Astrocyte of the spinal cord (primary cell): ENCODE measurements at regions not wholly inside any gene's neighbourhood (a gene's known extent, or its start where the extent isn't known, plus 50 kb on each side); places are given as distances from the start of the nearest gene placed in this dataset.

Experiments
- DNase-seq: peaks from one replicate; pipeline ENCODE4 v3.0.0; 2011; ENCODE audit warnings: low read depth, low spot score
- H3K4me3 ChIP-seq: 2 replicates; pipeline ENCODE4 v1.5.1; 2011; ENCODE audit warnings: low read depth, mild to moderate bottlenecking, low read length, moderate library complexity
- in situ Hi-C: cut with HindIII; loops from 2 replicates; pipeline ENCODE4 v1.10.0; 2017; ENCODE audit warnings: low sequenced_read_pairs
- TF ChIP-seq, protein P1 (sequence below): IDR thresholded peaks from 2 replicates; pipeline ENCODE4 v1.5.1; 2012; ENCODE audit warnings: low read depth, mild to moderate bottlenecking, low read length, inconsistent platforms

- TF ChIP-seq, protein P1, sequence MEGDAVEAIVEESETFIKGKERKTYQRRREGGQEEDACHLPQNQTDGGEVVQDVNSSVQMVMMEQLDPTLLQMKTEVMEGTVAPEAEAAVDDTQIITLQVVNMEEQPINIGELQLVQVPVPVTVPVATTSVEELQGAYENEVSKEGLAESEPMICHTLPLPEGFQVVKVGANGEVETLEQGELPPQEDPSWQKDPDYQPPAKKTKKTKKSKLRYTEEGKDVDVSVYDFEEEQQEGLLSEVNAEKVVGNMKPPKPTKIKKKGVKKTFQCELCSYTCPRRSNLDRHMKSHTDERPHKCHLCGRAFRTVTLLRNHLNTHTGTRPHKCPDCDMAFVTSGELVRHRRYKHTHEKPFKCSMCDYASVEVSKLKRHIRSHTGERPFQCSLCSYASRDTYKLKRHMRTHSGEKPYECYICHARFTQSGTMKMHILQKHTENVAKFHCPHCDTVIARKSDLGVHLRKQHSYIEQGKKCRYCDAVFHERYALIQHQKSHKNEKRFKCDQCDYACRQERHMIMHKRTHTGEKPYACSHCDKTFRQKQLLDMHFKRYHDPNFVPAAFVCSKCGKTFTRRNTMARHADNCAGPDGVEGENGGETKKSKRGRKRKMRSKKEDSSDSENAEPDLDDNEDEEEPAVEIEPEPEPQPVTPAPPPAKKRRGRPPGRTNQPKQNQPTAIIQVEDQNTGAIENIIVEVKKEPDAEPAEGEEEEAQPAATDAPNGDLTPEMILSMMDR = no peak
- no peak overlapping the region for H3K4me3 ChIP-seq
- in situ Hi-C loops = no loop called here
- DNase-seq = no peak
These were observed 251.1 kb downstream of the PAX1 start for GRCh38 chr20:21956591-21956990.

GRCh38 chr20:21947406-21947805, 241.9 kb downstream of the PAX1 start:
- in situ Hi-C loops = no loop called here
- no peak overlapping the region for H3K4me3 ChIP-seq
- DNase-seq = no peak
- TF ChIP-seq, protein P1 = no peak

GRCh38 chr20:21944227-21944626, 238.8 kb downstream of the PAX1 start:
- no peak for DNase-seq
- TF ChIP-seq, protein P1 = no peak
- no peak overlapping the region for H3K4me3 ChIP-seq
- in situ Hi-C loops = no loop called here

GRCh38 chr20:21941941-21942805, 236.7 kb downstream of the PAX1 start:
- TF ChIP-seq, protein P1 = no peak
- H3K4me3 ChIP-seq = no peak overlapping the region
- peak; percentile 21 for DNase-seq
- in situ Hi-C loops = no loop called here

DNA sequence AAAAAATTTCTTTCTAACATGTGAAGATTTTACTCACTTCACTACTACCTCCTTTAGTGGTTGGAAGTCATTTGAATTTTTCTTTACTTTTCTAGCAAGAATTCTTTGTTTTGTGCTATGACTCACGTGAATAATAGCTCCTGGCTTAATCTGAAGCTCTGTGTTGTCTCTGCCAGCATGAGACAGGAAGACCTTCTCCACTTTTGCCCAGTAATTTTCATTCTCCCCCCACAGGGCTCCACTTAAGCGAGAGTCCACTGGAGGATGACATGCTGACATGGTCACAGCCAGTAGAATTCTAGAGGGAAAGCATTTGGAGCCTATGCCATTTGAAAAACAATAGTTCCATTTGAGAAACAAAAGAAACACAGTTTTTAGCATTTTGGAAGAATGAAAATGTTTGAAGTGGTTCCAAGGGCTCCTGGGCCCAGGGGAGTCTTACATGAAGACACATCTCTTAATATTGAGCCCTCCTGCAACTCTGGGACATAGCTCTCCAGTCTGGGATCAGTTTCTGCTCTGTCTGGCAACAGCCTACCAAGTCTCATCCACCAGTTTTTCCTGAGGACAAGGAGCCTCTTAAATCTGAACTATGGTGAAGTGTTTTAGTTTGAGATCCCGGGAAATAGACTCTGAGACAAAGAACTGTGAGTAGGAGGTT, 231.4 kb downstream of the PAX1 start:
- H3K4me3 ChIP-seq = no peak overlapping the region
- in situ Hi-C loops = no loop called here
- DNase-seq = peak; percentile 76
- TF ChIP-seq, protein P1 = no peak

DNA sequence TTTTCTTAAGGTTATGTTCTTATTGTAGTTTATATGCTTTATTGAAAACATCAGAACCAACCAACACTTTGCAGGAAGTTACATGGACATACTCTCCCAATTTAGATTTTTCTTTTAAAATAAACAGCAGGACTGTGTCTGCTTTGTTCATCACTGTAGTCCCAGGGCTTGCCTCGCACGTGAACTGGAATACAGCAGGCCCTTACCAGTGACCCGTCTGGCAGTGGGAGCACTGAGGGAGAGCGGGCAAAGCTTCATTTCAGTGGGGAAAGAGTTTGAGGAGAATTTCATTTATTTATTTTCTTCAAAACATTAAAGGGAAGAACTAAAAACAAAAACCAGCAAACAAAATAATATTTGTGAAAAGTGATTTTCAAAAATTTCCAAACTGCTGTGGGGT, 230.8 kb downstream of the PAX1 start:
- TF ChIP-seq, protein P1 = no peak
- H3K4me3 ChIP-seq = no peak overlapping the region
- DNase-seq = peak; percentile 1
- in situ Hi-C loops = no loop called here
